Chondrocyte (in vitro differentiated cells): ENCODE measurements at regions not wholly inside any gene's neighbourhood (a gene's known extent, or its start where the extent isn't known, plus 50 kb on each side); places are given as distances from the start of the nearest gene placed in this dataset.

Source experiments
- DNase-seq: peaks from one replicate; pipeline ENCODE4 v3.0.0; 2021; ENCODE audit warnings: mixed read lengths, low spot score
- H3K27ac Mint-ChIP-seq: one replicate; pipeline ENCODE4 v1.8.0; 2021; ENCODE audit warnings: mild to moderate bottlenecking, moderate library complexity, mixed read lengths; ENCODE audit not compliant: unreplicated experiment
- H3K27me3 Mint-ChIP-seq: 2 replicates; pipeline ENCODE4 v1.8.0; 2021; ENCODE audit warnings: low read depth, mixed read lengths
- H3K36me3 Mint-ChIP-seq: 2 replicates; pipeline ENCODE4 v1.8.0; 2021; ENCODE audit warnings: low read depth, mixed read lengths
- H3K4me1 Mint-ChIP-seq: 2 replicates; pipeline ENCODE4 v1.8.0; 2021; ENCODE audit warnings: low read depth, mild to moderate bottlenecking, mixed read lengths
- H3K4me3 Mint-ChIP-seq: one replicate; pipeline ENCODE4 v1.8.0; 2021; ENCODE audit warnings: mild to moderate bottlenecking, moderate library complexity, mixed read lengths; ENCODE audit not compliant: unreplicated experiment
- H3K9me3 Mint-ChIP-seq: 2 replicates; pipeline ENCODE4 v1.8.0; 2021; ENCODE audit warnings: low read depth, mixed read lengths
- TF ChIP-seq, protein P1 (sequence below): fragments of 200-600 bp; sonication (generic); IDR thresholded peaks from 2 replicates; pipeline ENCODE4 v1.5.0; 2021; ENCODE audit warnings: antibody characterized with exemption, mild to moderate bottlenecking, moderate library complexity

DNA sequence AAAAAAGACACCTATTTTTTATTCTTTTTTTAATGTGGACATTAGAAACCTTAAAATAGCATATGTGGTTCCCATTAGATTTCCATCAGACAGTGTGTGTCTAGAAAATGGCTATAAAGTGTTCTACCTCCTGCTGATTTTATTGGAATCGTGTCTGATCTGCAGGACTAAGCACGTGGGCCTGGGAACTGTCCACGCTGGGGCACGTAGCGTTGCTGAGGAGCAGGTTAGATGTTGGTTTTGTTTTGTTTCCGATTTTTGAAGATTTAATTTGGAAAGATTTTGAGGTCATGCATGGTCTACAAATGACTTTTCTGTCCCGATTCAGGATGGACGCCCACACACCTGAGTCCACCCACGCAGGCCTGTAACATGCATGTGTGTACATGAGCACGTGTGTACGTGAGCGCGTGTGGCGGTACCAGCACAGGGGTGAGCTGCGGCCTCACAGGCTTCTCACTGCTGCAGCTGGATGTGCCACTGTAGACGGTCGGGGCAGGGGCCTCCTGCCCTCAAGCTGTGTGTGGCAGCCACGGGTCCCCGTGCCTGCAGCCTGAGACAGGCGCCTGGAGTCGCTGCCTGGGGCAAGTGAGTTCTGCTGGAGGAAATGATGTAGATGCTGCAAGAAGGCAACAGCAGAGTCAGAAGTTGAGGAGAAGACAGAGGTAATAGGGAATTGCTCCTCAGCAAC is 99.7 kb upstream of the CTDP1 start:
- Mint-ChIP-seq H3K9me3 (no peaks in the 10 kb centered on the region), H3K27ac (no peak overlapping the region), H3K27me3 (no peaks in the 10 kb centered on the region), H3K4me3 (no peak overlapping the region), H3K4me1 (peaks cover 32% of the 10 kb centered on the region), H3K36me3 (no peaks in the 10 kb centered on the region)
- peak; percentile 89 for DNase-seq
- TF ChIP-seq, protein P1, sequence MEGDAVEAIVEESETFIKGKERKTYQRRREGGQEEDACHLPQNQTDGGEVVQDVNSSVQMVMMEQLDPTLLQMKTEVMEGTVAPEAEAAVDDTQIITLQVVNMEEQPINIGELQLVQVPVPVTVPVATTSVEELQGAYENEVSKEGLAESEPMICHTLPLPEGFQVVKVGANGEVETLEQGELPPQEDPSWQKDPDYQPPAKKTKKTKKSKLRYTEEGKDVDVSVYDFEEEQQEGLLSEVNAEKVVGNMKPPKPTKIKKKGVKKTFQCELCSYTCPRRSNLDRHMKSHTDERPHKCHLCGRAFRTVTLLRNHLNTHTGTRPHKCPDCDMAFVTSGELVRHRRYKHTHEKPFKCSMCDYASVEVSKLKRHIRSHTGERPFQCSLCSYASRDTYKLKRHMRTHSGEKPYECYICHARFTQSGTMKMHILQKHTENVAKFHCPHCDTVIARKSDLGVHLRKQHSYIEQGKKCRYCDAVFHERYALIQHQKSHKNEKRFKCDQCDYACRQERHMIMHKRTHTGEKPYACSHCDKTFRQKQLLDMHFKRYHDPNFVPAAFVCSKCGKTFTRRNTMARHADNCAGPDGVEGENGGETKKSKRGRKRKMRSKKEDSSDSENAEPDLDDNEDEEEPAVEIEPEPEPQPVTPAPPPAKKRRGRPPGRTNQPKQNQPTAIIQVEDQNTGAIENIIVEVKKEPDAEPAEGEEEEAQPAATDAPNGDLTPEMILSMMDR: no peak

GRCh38 chr18:79580498-79581171 is 99.0 kb upstream of the CTDP1 start:
- Mint-ChIP-seq H3K4me3 (no peak overlapping the region), H3K27me3 (no peaks in the 10 kb centered on the region), H3K36me3 (no peaks in the 10 kb centered on the region), H3K27ac (no peak overlapping the region), H3K9me3 (no peaks in the 10 kb centered on the region), H3K4me1 (peaks cover 32% of the 10 kb centered on the region)
- peak; percentile 81 for DNase-seq
- TF ChIP-seq, protein P1: no peak

GRCh38 chr18:79581406-79581805 is 98.2 kb upstream of the CTDP1 start:
- TF ChIP-seq, protein P1: no peak
- no peaks in the 10 kb centered on the region for H3K9me3 Mint-ChIP-seq
- H3K27ac Mint-ChIP-seq: no peak overlapping the region
- H3K36me3 Mint-ChIP-seq: no peaks in the 10 kb centered on the region
- H3K4me3 Mint-ChIP-seq: no peak overlapping the region
- peak; percentile 60 for DNase-seq
- H3K4me1 Mint-ChIP-seq: peaks cover 24% of the 10 kb centered on the region
- H3K27me3 Mint-ChIP-seq: no peaks in the 10 kb centered on the region

DNA sequence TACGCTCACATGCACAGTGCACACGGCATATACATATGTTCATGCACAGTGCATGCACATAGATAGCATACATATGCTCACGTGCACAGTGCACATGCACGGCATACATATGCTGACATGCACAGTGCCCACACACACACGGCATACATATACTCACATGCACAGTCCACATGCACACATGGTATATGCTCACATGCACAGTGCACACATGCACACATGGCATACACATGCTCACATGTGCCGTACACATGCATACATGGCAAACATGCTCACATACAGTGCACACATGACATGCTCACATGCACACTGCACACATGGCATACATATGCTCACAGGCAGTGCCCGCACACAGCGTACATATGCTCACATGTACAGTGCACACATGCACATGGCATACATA is 97.7 kb upstream of the CTDP1 start:
- no peaks in the 10 kb centered on the region for H3K36me3 Mint-ChIP-seq
- peak; percentile 42 for DNase-seq
- TF ChIP-seq, protein P1: no peak
- no peak overlapping the region for H3K4me3 Mint-ChIP-seq
- H3K9me3 Mint-ChIP-seq: no peaks in the 10 kb centered on the region
- H3K27ac Mint-ChIP-seq: no peak overlapping the region
- peaks cover 22% of the 10 kb centered on the region for H3K4me1 Mint-ChIP-seq
- no peaks in the 10 kb centered on the region for H3K27me3 Mint-ChIP-seq

DNA sequence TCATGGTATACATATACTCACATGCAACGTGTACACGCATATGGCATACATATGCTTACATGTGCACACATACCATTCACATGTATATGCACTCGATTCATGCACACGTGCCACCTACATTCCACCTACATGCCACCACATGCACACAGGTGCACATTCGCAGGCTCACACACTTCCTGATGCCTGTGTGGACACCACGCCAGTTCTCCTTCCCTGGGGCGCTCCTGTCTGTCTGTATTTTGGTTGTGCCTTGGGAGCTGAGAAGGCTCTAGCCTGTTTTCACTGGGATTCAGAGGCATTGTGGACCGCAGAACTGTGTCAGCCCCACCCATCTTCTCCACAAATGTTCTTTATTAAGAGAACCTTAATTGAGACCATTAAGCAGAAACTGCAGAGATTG is 96.6 kb upstream of the CTDP1 start:
- no peaks in the 10 kb centered on the region for H3K36me3 Mint-ChIP-seq

More for the DNA sequence above, 96.6 kb upstream of the CTDP1 start:
- H3K9me3 Mint-ChIP-seq: no peaks in the 10 kb centered on the region
- TF ChIP-seq, protein P1: no peak
- peak; percentile 39 for DNase-seq
- H3K4me1 Mint-ChIP-seq: peaks cover 11% of the 10 kb centered on the region
- no peak overlapping the region for H3K4me3 Mint-ChIP-seq
- H3K27me3 Mint-ChIP-seq: no peaks in the 10 kb centered on the region
- no peak overlapping the region for H3K27ac Mint-ChIP-seq
